Activated T-cell treated with anti-CD3 and anti-CD28 coated beads for 24 hours (primary cell): ENCODE measurements at regions not wholly inside any gene's neighbourhood (a gene's known extent, or its start where the extent isn't known, plus 50 kb on each side); places are given as distances from the start of the nearest gene placed in this dataset.

Experiments
- DNase-seq: peaks from one replicate; pipeline ENCODE4 v3.0.0-alpha.2; 2020; ENCODE audit warnings: low read depth

DNA sequence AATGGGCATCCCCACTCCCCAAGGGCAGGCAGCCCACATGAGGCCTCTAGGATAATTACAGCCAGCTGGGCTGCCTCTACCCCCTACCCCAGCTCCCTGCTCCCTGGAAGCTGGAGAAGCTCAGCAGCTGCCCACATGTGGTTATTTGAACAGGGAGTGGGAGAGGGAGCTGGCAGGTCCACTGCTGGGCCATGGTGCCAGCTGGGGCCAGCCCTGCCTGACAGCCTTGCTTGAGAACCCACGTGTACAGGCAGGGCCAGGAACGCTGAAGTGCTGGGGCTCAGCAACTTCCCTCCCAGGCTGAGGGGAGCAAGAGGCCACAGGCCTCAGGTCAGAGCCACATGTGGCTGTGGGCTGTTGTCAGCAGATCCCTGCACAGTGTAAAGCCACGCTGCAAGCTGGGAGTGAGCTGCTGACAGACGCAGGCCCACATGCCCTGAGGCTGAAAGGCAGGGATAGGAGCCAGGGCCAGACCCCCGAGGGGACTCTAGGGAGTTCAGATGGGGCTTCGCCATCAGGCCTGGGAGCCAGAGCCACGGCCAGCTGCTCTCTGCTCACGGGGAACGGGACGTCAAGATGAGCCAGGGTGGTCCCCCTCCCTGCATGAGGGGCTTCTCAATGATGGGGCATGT, 129.0 kb downstream of the SYF2 start:
- DNase-seq, result no peak

DNA sequence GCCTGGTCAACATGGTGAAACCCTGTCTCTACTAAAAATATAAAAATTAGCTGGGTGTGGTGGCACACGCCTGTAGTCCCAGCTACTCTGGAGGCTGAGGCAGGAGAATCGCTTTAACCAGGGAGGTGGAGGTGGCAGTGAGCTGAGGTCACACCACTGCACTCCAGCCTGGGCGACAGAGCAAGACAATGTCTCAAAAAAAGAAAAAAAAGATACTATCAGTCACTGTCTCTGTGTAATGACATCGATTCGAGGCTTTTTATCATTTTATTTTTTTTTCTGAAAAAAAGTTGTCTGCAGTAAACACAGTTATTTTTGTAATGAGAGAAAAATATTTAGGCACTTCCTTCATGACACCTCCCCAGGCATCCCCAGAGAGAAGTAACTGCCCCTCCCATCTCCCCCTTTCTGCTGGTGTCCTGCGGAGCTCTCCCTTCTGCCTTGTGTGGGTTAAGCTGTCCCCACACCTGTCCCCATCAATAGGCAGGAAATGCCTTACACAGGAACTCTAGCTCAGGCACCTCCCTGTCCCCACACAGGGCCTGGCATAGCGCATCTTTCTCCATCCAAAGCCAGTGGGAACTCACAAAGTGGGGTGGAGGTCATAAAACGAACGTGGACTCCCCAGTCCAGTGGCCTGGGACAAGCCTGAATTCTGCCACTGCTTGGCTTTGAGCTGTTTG, 132.0 kb downstream of the SYF2 start:
- no peak for DNase-seq

DNA sequence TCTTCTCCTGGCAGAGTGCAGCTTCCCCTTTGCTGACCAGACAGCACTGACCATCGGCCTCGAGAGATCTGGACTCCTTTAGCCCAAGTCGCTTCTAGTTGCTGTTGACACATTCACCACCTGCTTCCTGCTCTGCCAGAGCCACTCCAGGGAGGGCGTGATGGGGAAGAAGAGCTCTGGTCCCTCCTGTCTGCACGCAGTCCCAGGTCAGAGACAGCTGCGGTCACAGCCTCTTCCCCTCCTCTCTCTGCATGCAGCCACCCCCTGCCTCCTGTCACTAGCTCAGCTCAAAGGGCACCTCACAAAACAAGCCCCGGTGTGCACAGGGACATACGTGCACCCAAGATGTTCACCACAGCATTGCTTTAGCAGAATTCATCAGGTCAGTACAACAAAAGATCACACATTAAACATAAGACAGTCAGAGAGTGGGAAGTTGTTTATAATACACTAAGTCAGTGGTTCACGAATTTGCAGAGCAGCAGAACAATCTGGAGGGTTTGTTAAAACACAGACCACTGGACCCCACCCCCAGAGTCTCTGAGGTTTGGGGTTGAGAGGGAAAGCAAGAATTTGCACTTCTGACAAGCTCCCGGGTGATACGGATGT, 132.9 kb downstream of the SYF2 start:
- no peak for DNase-seq

DNA sequence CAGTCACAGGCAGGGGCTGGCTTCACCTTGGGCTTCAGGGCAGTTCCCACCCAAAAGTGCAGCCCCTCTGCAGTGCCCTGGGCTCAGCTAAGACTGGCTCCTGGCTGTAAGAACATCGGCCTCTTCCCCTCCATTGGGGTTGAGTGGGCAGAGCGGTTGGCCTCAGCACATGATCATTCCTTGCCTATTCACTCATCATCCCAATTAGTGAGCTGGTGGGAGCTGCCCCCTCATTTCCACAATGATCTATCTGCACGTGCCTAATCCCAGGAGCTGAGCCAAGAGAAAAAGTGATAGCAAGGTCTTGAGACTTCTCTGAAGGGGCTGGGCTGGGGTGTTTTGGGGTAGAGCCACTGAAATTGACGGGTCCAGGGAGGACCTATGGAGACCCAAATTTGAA, 133.6 kb downstream of the SYF2 start:
- no peak for DNase-seq

DNA sequence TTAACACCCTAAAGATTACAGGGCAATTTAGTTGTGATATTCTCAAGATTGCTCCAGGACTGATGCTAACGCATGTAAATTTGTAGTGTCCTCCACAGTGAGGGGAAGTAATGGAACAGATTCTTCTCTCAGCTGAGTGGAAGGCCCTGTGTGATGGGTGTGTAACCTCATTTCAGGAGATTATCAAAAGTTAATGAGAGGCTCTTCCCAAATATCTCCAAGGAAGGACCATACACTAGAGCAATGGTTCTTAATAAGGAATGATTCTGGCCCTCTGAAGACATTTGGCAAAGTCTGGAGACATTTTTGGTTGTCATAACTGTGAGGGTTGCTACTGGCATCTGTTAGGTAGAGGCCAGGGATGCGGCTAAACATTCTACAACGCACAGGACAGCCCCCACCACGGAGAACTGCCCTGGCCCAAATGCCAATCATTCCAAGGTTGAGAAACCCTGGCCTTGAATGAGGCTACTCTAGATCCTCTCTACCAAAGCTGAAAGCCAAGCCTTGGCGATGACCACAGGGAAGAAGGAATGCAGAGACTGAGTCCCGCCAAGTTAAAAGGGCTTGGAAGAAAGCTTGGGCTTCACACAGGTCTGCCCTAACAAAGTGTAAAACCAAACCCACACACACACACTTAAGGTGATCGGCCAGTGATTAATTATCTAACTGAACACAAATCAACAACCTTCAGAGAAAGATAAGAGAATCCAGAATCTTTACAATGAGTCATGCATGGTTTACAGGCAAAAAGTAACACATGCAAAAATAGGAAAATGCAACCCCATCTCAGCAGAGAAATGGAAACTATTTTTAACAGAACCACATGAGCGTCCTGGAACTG, 135.8 kb downstream of the SYF2 start:
- DNase-seq, result no peak

DNA sequence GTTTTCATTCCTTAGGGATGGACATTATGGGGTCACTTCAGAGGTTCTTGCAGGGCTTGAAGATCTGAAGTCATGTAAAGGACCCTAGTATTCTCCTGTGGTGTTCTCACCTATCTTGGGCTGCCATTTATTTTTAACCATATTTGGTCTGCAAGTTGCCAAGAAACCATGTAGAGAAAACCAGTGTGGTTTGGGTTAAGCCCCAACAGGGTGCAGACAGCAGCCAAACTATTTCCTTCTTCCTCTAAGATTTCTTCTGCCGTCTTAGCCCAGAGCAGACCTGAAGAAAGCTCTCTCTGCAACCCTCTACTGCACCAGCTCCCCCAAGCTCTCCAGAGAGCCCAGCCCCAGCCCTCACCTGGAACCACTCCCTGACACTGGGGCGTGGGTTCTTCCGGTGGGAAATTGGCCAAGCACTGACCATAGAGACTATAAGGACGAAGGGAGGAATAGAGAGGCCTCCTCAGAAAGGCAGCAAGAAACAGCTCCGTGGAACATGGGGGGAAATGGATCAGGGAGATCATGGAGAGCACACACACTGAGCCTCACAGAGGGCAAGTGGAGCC, 136.6 kb downstream of the SYF2 start:
- DNase-seq, result no peak

DNA sequence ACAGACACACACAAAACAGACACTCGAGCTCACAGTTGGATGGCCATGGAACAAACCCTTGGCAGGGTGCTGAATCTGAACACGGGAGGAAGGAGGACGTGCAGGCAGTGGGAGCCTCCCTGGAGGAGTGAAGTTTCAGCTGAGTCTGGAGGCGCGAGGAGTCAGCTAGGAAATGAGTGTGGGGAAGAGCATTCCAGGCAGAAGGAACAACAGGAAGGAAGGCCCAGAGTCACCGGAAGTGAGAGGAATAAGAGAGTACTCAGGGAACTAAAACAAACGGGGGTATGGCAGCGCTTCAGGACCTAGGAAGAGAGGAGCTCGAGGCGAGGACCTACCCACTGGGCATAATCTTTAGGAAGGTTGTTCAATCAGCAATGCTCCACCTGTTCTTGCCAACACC, 137.3 kb downstream of the SYF2 start:
- DNase-seq, result no peak

DNA sequence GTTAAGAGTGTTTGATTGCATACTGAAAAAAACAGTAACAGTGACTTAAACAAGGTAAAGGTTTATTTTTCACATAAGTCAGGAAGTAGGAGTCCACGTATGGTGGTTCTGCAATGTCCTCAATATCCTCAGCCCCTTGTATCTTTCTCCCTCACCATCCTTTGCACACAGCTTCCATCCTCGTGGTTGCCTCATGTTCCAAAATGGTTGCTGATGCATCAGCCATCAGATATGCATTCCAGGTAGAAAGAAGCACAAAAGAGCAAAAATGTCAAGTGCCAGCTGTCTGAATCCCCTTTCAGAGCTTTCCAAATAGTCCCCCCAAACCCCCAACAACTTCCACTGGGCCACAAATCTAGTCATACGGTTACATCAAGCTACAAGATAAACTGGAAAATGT, 138.1 kb downstream of the SYF2 start:
- DNase-seq, result no peak

DNA sequence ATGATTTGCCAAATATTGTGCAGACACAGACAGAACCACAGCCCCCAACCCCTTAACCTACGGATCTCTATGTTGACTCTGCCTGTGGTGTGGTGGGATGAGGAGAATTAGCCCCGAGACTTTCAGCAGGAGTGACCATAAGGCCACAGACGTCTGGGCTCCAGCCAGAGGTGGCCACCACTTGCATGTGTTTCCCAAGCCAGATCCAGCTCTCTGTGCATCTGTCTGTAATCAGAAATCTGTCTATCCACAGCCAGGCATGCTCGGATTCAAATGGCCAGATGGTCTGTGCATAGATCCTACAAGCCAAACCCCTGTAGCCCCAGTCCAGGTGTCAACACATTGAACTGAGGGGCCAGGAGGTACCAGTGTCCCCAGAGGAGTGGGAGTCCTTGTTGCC, 140.6 kb downstream of the SYF2 start:
- no peak for DNase-seq

DNA sequence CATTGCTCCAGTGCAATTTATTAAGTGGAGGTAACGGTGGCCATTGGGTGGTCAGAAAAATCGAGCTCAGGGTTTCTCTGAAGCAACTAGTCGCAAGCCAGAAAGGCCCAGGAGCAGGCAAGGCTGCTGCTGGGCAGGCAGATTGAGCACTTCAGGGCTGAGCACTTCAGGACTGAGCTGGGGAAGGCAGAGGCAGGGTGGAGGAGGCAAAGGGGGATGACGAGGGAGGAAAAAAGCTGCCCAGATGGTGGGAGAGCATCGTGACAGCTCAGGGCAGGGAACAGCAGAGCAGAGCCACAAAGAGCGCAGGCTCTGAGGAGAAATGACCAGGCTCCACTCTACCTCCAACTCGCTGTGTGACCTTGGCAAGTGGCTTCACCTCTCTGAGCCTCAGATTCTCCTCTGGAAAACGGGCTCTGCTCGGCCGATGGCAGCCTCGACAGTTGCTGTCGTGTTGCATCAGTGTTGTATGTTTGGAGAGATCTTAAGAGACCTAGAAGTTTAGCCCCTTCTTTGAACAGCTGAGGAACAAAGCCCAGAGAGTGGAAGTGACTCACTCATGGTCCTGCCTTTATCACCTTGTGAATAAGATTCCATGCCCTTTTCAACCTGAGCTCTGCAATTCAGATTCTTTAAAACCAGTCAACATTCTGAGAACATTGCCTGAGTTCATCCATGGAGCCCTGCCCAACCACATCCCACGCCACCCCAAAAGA, 141.4 kb downstream of the SYF2 start:
- no peak for DNase-seq

DNA sequence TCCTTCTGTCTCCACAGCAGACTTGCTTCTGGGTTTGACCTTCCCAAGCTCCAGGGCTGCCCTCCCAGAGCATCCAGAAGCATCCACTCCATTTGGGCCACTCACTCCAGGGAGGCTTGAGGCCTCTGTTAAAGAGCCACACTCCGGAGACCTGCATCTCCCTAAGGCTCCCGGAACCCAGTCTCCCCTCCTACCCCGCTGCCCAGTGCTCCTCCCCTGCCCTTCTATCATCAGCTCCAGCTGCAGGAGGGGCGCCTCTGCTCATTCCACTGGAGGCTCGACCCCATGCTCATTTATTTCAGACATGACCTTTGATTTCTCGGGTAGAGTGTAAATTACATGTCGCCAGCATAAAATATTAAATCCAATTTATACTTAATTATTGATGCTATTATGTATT, 142.5 kb downstream of the SYF2 start:
- no peak for DNase-seq

DNA sequence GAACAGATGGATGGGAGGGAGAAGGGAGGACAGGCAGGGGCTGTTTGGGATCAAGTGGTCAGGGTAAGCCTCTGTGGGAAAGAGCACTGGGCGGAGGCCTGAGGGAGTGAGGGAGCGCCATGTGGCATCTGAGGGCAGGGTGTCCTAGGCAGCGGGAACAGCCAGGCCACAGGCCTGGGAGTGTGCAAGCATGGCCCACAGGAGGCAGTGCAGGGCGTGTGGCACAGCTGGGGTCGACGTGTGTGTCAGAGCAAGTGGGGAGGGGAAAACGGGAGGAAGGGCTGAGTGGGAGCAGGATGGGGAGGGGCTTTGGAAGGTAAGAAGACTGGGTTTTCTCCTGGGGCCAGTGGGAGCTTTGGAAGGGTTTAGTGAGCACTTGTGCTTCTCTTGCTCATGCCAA, 143.4 kb downstream of the SYF2 start:
- DNase-seq, result no peak

DNA sequence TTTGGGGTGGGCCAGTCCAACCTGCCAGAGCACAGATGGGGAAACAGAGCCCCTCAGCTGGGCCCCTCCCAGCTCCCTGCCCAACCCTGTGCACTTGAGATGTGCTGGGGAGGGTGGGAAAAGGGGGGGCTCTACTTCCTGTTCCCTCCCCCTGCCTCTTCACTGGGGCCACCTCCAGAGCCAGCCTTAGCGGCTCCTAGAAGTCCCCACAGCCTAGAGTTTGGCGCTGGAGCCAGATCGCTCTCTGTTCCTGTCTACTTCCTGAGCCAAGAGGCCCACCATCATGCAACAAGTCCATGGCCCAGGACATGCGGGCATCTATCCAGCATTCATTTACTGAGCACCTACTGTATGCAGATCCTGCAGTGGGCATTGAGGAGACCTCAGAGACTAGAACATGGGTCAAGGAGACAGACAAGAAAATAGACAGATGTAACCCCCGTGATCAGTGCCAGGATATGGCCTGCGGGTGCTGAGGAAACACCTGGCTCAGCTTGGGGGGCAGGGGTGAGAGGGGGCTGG, 144.1 kb downstream of the SYF2 start:
- DNase-seq, result no peak

DNA sequence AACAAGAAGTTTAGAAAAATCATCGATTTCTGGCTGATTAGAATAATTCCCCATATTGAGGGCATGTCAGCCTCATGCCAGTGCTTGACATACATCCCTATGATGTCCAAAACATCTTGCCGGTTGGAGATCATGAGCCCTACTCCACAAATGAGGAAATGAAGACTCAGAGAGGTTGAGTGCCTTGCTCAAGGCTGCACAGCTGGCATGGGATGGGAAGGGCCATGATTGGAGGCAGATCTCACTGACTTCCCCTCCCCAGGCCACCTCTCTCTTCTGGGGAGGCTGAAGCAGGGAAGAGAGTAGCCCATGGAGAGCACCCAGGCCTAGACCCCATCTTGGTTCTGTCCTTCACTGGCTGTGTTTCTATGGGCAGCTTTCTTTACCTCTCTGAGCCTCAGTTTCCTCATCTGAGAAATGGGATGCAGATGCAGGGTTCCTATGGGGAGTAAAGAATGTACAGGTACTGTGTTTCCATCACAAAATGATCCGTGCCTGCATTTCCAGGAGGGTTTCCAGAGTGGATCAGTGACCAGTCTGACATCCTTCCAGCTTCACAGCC, 145.7 kb downstream of the SYF2 start:
- no peak for DNase-seq

DNA sequence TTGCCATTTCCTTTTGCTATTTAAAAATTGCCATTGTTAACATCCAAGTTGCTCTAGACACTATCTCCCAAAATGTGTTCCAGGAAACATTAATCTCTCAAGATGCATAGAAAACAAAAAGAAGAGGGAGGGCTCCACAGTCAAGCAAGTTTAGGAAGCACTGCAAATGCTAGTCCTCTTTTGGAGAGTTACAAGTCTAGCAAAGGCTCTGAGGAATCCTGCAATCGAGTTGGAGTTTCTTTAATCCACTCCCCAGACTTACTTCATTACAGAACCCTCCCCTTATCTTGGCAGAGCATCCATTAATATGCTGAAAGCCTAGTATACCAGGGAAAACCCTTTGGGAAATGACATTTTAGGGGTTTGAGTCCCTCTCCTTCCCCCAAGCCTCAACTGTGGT, 147.9 kb downstream of the SYF2 start:
- no peak for DNase-seq

DNA sequence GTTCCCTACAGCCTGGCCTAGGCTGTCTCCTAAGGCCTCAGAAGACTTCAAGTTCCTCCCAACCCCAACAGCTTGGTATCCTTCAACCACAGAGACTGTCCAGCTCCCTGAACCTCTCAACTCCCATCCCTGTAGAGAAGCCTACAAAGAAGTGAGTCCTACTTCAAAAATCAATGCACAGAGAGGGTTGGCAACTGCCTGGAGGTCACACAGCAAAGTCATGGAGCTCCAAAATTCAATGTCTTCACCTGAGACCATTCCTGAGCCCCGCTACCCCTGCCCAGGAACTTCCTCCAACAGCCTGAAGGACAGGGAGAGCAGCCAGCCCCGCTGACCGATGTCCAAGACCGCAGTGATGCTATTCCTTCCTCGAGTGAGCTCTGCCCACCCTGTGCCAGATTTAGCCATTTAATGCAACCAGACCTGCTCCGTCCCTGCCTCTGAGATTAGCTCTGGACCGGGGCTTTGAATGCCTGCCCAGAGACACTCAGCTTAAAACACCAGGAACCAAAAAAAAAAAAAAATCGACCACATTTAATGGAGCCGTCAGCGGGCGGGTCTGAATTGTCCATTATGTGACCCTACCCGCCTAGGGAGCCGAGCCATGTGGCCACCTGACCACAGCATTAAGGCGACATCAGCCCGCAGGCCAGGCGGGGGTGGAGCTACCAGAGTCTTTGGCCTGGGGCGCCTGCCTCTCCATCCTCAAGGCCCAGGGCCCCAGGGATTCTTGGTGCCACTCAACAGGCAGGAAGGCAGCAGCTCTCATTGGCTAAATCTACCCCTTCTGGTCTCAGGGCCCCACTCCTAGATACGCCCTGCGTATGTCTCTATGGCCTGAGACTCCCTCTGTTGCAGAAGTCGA, 148.6 kb downstream of the SYF2 start:
- no peak for DNase-seq

DNA sequence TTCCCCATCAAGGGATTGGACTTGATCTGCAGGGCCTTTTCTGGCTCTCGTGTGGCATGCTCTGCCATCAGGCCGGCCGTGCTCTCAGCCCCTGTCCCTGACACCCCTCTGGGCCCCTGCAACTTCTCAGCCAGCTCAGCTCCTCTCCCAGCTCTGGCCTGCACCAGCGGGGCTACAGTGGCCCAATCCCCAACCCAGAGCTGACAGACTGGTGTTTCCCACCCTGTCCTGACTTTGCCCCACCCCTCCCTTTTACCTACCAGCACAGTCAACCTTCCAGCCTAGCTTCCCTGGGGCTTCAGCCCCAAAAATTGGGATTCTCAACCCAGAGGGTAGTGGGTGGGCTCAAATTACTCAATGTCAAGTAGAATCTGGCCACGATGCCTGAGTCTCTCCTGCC, 149.3 kb downstream of the SYF2 start:
- DNase-seq, result no peak

DNA sequence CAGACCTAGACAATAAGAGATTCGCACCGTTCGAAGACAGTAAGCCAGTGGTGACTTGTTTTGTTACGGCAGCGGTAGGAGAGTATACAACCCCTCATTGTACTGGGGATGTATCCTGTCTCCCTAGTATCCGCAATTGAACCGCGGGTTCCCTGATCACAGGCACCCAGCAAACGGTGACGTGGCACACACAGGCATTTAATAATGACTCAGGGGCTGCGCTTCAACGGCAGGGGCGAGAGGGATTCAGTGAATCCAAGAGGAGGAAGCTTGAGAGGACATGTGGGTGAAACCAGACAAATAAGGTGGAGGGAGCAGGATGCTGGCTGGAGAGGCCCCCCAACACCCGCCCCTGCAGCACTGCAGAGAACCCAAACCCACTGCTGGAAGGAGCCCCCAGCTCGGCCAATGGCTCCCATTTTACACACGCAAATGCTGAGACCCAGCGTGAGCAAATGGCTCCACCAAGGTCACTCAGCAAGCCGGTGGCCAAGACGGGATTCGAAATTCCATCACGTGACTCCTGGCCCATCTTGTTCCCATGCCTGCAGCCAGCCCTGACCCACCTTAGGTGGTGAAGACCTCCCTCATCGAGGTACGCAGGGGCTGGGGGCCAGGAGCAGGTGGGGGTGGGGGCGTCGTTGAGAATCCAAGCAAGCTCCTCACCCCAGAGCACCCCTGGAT, 149.9 kb downstream of the SYF2 start:
- no peak for DNase-seq

DNA sequence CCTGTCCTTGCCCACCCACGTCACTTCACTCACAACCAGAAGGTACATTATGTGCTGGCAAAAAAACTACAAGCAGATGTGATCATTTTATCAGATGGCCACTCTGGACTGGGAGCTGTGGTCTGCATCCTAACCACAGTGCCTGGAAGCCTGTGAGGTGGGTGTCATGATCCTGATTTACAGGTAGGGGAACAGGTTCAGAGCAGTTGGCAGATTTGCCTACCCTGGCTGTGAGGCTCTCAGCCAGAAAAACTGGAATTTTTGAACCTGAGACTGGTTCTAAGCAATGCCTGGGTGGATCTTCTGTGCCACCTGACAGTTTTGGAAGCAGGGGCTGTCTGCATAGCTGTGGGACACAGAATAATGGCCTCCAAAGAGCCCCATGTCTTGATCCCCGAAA, 150.8 kb downstream of the SYF2 start:
- no peak for DNase-seq
